GM19452 (cell line): ENCODE measurements at regions not wholly inside any gene's neighbourhood (a gene's known extent, or its start where the extent isn't known, plus 50 kb on each side); places are given as distances from the start of the nearest gene placed in this dataset.

ENCODE experiments used
- ATAC-seq: cut with Tn5 transposase; IDR thresholded peaks from one replicate; pipeline ENCODE4 v1.9.1; 2021; ENCODE audit not compliant: unreplicated experiment

GRCh38 chr14:82419933-82420332 lies 886.3 kb upstream of the SEL1L start:
- ATAC-seq: no peak

DNA sequence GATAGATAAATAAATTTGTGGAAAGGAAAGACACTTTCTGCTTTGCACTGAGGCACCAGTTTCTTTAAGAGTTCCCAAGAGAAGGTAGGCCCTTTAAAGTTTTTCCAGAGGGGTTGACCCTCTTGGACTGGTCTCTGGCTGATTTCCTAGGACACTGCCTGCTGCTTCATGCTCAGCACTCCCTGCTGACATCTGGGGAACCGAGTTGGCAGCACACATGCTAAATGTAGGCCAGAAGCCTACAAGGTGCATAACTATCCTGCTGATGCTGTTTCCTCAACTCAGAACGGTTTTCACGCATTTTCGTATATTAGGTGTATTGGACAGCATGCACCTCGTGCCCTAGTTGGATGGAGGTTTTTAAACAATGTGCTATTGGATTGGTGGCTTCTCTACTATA lies 887.2 kb upstream of the SEL1L start:
- no peak for ATAC-seq

GRCh38 chr14:82421286-82421685 lies 887.6 kb upstream of the SEL1L start:
- no peak for ATAC-seq

- no peak for ATAC-seq
Measured at GRCh38 chr14:82422230-82422629, 888.6 kb upstream of the SEL1L start.

- ATAC-seq: no peak
Measured at GRCh38 chr14:82425261-82425660, 891.6 kb upstream of the SEL1L start.

DNA sequence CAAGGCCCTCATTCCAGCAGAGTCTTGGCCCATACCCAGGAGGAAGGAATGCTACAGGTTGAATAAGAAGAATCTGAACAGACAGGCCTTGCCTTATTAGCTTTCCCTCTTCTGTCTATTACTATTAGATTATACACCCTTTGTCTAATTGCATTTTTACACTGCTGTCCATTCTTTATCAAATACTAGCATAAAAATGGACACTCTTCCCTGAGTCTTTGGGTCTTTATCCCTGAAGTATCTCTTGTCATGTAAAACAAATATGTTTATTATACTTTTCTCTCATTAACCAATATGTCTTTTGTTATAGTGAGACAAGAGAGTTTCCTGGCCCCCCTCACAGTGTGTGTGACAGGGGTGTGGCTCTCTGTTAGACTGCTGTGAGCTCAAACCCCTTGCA lies 897.4 kb upstream of the SEL1L start:
- ATAC-seq: no peak

DNA sequence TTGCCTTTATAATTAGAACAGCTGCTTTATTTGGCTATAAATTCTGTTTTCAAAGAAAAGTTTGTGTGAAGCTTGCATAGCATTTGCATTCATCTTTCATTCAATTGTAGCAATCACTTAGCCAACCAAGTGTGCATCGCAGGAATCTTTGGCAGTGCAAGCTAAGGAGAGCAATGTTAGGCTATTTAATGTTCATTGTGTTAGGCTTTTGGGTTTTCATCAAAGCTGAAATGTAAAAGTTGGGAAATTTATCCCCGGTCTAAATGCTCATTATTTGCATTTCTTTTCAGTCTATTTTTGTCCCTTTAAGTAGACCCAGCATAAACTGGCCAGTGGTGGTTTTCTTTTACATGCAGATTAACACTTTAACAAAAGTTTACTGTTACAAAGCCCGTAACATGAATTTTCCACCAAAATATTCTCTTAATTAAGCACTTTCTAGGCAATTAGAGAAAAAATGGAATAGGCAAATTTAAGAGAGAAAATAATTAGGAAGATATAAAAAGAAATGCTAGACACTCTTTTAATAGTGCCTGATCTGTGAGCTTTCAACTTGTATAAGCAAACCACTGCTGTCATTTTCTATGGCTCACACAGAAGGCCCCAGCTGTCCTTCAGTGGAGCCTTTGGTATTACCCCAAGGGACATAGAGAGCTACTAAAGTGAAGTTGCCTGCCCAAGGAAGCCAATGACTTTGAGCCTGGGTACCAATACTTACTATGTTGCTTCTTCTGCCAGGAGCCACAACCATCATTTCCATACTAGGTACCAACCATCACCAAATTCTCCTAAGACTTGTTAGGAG lies 898.9 kb upstream of the SEL1L start:
- no peak for ATAC-seq

- no peak for ATAC-seq
Measured at GRCh38 chr14:82438436-82438835, 904.8 kb upstream of the SEL1L start.

GRCh38 chr14:82441270-82441669 lies 907.6 kb upstream of the SEL1L start:
- no peak for ATAC-seq

DNA sequence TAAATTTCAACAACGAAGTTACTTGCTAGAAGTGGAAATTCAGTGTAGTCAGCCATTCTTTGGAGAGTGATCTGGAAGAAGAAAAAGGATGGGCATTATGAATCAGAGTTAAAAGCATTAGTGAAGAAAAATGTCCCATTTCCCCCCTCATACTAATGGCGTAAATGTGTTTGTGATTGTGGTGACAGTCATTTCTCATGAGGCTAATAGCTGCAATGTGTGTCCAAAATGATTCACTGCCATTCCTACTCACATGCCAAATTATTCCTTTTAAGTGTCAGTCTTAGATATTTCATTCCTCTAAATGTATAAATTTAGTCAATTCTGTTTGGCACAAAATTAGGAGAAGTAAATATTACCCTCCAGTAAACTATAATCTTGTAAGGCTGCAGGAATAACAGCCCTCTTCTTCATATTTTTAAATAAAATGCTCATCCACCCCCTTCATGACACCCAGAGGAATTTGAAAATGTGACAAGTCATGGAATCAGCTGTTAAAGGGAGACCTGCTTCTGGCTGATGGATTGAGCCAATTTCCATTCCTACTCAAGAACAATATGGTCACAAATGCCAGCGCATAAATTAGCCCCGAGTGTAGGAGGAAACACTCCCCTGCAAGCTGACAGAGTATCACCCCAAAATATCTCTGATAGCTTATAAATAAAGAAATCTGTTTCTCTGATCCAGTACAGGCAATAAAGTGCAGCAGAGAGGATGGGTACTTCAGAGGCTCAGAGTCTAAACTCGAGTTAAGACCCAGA lies 912.3 kb upstream of the SEL1L start:
- ATAC-seq: no peak

GRCh38 chr14:82447586-82447985 lies 913.9 kb upstream of the SEL1L start:
- ATAC-seq: no peak

GRCh38 chr14:82449926-82450468 lies 916.3 kb upstream of the SEL1L start:
- ATAC-seq: no peak

GRCh38 chr14:82451675-82452074 lies 918.0 kb upstream of the SEL1L start:
- no peak for ATAC-seq

DNA sequence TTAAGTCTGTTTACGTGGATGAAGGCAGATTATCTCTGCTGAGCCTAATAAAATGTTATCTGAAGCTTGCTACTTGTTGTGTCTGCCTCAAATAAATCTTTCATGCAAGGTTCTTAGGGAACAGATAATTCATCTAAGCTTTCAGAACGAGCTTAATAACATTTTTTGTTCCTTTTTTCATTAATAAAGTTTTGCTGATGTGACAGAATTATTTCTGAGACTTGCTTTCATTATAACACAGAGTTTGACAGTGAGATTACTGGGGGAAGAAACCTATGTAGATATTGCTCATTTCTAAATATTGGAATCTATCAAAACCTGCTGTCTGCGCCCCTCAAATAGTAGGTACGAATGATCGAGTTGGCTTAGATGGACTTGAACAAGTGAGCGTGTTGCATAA lies 948.7 kb upstream of the SEL1L start:
- ATAC-seq: no peak

GRCh38 chr14:82488473-82488872 lies 954.8 kb upstream of the SEL1L start:
- ATAC-seq: no peak

- no peak for ATAC-seq
Measured at GRCh38 chr14:82490397-82490796, 956.7 kb upstream of the SEL1L start.

- ATAC-seq: no peak
Measured at GRCh38 chr14:82492157-82492556, 958.5 kb upstream of the SEL1L start.

GRCh38 chr14:82500222-82500621 lies 966.6 kb upstream of the SEL1L start:
- no peak for ATAC-seq

DNA sequence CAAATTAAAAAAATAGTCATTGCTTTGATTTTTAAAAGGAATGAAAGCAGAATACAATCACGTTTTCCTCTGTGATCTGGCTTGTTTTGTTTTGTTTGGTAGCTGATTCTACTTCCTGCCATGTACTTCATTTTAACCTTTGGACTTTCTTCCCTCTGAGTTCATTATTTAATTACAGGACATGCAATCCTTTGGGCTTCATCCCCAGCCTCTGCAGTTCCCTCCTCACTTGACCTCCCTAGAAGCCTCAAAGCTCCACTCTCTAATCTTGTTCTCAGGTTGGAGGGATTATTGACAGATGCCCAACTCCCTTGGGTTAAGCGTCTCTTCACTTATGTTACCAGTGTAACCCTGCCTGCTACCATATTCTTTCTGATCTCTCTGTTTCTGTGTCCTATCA lies 967.9 kb upstream of the SEL1L start:
- no peak for ATAC-seq

- no peak for ATAC-seq
Measured at GRCh38 chr14:82502043-82502442, 968.4 kb upstream of the SEL1L start.

DNA sequence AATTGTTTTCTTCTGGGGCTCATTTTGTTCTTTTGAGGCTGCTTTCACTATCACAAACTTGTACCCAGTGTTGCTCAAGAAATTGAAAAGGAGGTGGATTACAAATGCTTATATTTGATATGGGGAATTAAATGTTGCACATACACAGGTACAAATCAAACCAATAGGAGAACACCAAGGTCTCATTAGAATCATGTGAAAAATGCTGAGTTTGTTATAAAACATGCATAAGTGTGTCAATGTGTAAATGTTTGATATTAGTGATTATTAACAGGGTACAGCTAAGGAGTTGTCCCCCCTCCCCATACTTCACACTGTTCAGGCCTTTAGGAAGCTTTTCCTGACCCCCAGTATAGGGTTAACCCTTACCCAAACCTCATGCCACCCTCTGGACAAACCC lies 971.2 kb upstream of the SEL1L start:
- no peak for ATAC-seq

DNA sequence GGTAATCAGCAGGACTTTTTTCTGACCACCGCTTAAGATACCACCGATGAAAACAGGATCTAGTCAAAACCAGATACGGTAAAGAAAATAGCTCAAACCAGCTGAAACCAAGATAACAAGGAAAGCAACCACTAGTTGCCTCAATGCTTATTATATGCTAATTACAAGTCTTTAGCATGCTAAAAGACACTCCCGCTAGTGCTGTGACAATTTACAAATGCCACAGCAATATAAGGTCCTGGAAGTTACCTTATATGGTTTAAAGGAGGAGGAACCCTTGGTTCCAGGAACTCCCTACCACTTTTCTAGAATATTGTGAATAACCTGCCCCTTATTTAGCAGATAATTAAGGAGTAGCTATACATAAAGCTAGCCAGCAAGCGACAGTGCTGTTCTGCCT lies 976.4 kb upstream of the SEL1L start:
- ATAC-seq: no peak
